ENCODE measurements at regions not wholly inside any gene's neighbourhood (a gene's known extent, or its start where the extent isn't known, plus 50 kb on each side); places are given as distances from the start of the nearest gene placed in this dataset.
A peak's percentile ranks its signal among the peaks of the same experiment; 100 is the strongest.
"Not testable (repeated sequence)": the region's sequence is repeated elsewhere in the genome, so short reads cannot be mapped to it uniquely, and the experiment has no call there.

- no peak for DNase-seq (ENCODE audit: low read depth, low spot score)
These were observed 198.4 kb upstream of the PTGFR start for GRCh38 chr1:78292361-78292760.

- DNase-seq (ENCODE audit: low read depth, low spot score), result no peak
These were observed 192.9 kb upstream of the PTGFR start for GRCh38 chr1:78297836-78298235.

- no peak for DNase-seq (ENCODE audit: low read depth, low spot score)
These were observed 192.4 kb upstream of the PTGFR start for GRCh38 chr1:78298349-78298748.

GRCh38 chr1:78301141-78301540, 189.6 kb upstream of the PTGFR start:
- DNase-seq (ENCODE audit: low read depth, low spot score), result no peak

- DNase-seq (ENCODE audit: low read depth, low spot score), result peak; percentile 49
These were observed 187.2 kb upstream of the PTGFR start for GRCh38 chr1:78303620-78304019.

GRCh38 chr1:78304341-78304740, 186.4 kb upstream of the PTGFR start:
- DNase-seq (ENCODE audit: low read depth, low spot score), result no peak

GRCh38 chr1:78304761-78305160, 186.0 kb upstream of the PTGFR start:
- no peak for DNase-seq (ENCODE audit: low read depth, low spot score)

- not testable (repeated sequence) for DNase-seq (ENCODE audit: low read depth, low spot score)
These were observed 180.5 kb upstream of the PTGFR start for GRCh38 chr1:78310261-78310660.

- DNase-seq (ENCODE audit: low read depth, low spot score), result no peak
These were observed 172.8 kb upstream of the PTGFR start for GRCh38 chr1:78318011-78318410.

- DNase-seq (ENCODE audit: low read depth, low spot score), result no peak
These were observed 171.2 kb upstream of the PTGFR start for GRCh38 chr1:78319603-78320002.

- no peak for DNase-seq (ENCODE audit: low read depth, low spot score)
These were observed 167.7 kb upstream of the PTGFR start for GRCh38 chr1:78322928-78323680.

GRCh38 chr1:78325293-78325692, 165.5 kb upstream of the PTGFR start:
- no peak for DNase-seq (ENCODE audit: low read depth, low spot score)

- DNase-seq (ENCODE audit: low read depth, low spot score), result no peak
These were observed 161.3 kb upstream of the PTGFR start for GRCh38 chr1:78329475-78329874.

GRCh38 chr1:78331799-78332198, 159.0 kb upstream of the PTGFR start:
- no peak for DNase-seq (ENCODE audit: low read depth, low spot score)

GRCh38 chr1:78333502-78333901, 157.3 kb upstream of the PTGFR start:
- DNase-seq (ENCODE audit: low read depth, low spot score), result no peak

- no peak for DNase-seq (ENCODE audit: low read depth, low spot score)
These were observed 156.7 kb upstream of the PTGFR start for GRCh38 chr1:78334114-78334513.

GRCh38 chr1:78334952-78335351, 155.8 kb upstream of the PTGFR start:
- DNase-seq (ENCODE audit: low read depth, low spot score), result no peak

- not testable (repeated sequence) for DNase-seq (ENCODE audit: low read depth, low spot score)
These were observed 154.0 kb upstream of the PTGFR start for GRCh38 chr1:78336751-78337150.

GRCh38 chr1:78339490-78339889, 151.3 kb upstream of the PTGFR start:
- DNase-seq (ENCODE audit: low read depth, low spot score), result no peak

GRCh38 chr1:78340006-78340405, 150.8 kb upstream of the PTGFR start:
- peak; percentile 22 for DNase-seq (ENCODE audit: low read depth, low spot score)

GRCh38 chr1:78348496-78349284, 142.1 kb upstream of the PTGFR start:
- DNase-seq (ENCODE audit: low read depth, low spot score), result no peak

GRCh38 chr1:78351551-78352216, 139.1 kb upstream of the PTGFR start:
- DNase-seq (ENCODE audit: low read depth, low spot score), result no peak
